GM18505 (cell line): ENCODE measurements at regions not wholly inside any gene's neighbourhood (a gene's known extent, or its start where the extent isn't known, plus 50 kb on each side); places are given as distances from the start of the nearest gene placed in this dataset.
"Not testable (repeated sequence)": the region's sequence is repeated elsewhere in the genome, so short reads cannot be mapped to it uniquely, and the experiment has no call there.

ENCODE experiments used
- ATAC-seq: cut with Tn5 transposase; IDR thresholded peaks from one replicate; pipeline ENCODE4 v1.9.1; 2021; ENCODE audit not compliant: unreplicated experiment
- POLR2A ChIP-seq: IDR thresholded peaks from 4 replicates; pipeline ENCODE4 v1.6.1; 2011; ENCODE audit warnings: borderline replicate concordance; ENCODE audit not compliant: insufficient read depth, insufficient read length; ENCODE audit errors: extremely low read depth

DNA sequence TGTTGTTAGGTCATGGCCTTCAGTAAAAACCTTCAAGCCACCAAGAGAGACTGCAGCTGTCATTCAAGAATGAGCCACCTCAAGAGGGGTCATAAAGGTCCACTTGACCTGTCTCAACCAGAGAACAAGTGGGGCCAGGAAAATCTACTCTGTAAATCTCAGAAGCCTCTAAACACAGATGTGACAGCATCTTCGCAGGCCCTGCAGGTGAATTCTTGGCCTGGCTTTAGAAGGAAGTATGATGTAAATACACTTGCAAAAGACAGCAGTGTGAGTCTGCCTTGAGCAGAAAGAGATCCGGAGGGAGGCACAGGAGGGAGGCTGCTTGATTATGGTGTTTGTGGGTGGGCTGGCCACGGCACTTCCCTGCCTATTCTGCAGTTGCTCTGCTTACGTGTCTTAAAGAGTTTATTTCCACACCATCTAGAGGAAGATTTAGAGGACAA is 1082.9 kb downstream of the UQCRFS1 start:
- no peak for TF ChIP-seq POLR2A
- no peak for ATAC-seq

DNA sequence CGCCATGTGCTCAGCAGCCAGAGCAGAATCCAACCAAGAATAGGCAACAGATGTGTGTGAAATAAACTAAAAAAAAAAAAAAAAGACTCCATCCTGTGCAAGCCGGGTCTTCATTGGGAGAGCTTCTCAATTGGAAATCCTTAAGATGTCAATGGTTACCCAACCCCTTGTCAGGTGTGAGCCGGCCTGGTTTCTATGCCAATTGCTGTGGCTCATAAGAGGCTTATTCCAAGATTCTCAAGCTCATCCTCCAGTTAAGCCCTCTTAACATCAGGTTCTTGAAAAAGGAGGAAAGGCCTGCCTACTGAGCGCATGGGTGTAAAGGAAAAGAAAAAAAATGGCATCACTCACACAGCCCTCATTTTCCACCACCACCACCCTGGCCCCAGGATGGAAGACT is 1084.6 kb downstream of the UQCRFS1 start:
- TF ChIP-seq POLR2A: no peak

DNA sequence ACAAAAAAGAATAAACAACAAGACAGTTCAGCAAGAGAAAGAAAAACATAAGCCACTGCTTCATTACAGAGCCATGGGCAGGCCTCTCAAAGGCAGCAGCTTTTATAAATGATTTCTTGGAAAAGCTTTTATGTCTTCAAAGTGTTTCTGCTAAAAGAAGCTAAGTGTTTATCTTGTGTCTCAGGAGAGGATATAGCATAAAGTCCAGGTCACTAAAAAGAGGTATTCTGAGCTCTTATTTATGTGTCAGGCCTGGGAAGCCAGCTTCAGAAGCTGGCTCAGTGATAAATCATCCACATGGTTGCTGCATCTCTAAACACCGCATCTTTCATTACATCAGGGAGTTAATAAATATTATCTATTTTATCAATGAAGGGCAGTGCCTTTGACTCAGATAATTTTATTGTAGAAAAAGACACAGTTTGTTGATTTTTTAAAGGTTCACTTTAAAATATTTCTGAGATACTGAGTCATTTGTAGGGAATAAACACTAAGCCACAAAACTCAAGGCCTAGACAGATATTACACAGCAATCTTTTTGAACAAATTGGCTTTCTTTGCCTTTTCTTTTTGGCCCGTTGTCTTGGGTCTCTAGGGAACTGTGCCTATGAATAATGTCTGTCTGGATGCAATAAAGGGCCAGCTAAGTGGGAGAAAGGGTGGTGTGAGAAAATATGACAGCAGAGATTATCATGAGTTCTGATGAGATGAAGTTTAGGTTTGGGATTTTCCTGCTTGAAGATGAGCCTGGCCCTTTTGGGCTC is 1086.6 kb downstream of the UQCRFS1 start:
- no peak for ATAC-seq
- TF ChIP-seq POLR2A: no peak

More for the DNA sequence above, 1084.6 kb downstream of the UQCRFS1 start:
- no peak for ATAC-seq

GRCh38 chr19:28122734-28123133 is 1090.2 kb downstream of the UQCRFS1 start:
- TF ChIP-seq POLR2A: no peak
- no peak for ATAC-seq

DNA sequence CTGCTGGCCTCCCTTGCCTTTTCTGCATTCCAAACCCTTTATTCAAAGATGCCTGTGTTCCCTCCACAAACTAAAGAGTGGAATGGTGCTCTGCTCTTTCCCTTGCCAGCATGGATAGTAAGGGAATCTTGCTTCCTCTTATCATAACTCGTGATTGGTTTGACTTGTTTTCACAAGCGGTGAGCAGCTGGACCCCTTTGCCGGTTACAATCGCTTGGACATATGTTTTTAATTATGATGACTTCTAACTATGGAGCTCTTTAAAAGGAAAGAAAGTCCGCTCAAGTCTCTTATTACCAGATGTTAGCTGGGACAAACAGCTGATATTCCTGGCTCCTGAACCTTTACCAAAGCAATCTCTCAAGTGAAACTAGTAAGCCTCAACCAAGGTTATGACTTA is 1094.7 kb downstream of the UQCRFS1 start:
- ATAC-seq: no peak
- no peak for TF ChIP-seq POLR2A

DNA sequence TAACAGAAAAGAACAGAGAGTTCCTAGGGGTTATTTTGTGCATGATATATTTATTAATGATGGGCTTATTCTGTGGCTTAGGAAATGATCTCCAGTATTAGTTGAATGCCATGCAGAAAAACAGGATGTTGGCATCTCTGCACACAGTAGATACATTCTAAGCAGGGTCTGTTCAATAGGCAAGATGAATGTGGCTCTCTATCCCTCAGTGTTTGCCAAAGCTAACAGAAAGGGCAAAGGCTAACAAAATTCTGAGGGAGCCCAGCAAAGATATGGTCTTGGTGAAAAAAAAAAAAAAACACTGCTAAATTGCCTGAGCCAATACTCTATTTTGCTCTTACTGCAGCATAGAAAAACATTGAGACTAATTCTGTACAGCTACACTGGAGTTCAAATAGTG is 1095.8 kb downstream of the UQCRFS1 start:
- ATAC-seq: no peak
- TF ChIP-seq POLR2A: no peak

DNA sequence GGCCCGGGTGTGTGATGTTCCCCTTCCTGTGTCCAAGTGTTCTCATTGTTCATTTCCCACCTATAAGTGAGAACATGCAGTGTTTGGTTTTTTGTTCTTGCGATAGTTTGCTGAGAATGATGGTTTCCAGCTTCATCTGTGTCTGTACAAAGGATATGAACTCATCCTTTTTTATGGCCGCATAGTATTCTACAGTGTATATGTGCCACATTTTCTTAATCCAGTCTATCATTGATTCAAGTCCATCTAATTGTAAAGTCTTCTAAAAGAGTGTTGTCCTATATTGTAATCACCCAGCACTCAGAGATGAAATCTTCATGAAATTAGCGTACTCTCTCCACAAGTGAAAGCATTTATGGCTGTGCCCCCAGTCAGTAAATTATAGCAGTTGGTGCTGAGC is 1096.6 kb downstream of the UQCRFS1 start:
- not testable (repeated sequence) for ATAC-seq

- no peak for TF ChIP-seq POLR2A
- no peak for ATAC-seq
These were observed 1109.0 kb downstream of the UQCRFS1 start for GRCh38 chr19:28103921-28104320.

GRCh38 chr19:28084659-28085157 is 1128.2 kb downstream of the UQCRFS1 start:
- not testable (repeated sequence) for ATAC-seq

DNA sequence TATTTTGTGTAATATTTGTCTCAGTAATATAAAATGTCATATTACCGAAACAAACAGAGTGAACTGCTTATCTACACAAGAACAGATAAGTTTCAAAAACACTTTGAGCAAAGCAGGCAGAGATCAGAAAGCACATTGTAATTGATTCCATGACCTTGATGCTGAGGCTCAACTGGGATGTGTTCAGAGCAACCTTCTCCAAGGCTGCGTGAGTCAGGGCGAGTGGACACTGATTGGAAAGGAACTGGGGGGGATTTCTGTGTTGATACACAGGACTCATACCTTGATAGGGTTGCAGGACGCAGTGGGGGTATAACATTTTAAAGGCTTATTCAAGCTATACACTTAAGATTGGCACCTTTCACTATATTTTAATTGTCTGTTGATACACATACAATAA is 1136.3 kb downstream of the UQCRFS1 start:
- TF ChIP-seq POLR2A: no peak
- no peak for ATAC-seq

GRCh38 chr19:28075229-28075628 is 1137.7 kb downstream of the UQCRFS1 start:
- ATAC-seq: no peak
- no peak for TF ChIP-seq POLR2A

- no peak for ATAC-seq
These were observed 1138.2 kb downstream of the UQCRFS1 start for GRCh38 chr19:28074773-28075172.

DNA sequence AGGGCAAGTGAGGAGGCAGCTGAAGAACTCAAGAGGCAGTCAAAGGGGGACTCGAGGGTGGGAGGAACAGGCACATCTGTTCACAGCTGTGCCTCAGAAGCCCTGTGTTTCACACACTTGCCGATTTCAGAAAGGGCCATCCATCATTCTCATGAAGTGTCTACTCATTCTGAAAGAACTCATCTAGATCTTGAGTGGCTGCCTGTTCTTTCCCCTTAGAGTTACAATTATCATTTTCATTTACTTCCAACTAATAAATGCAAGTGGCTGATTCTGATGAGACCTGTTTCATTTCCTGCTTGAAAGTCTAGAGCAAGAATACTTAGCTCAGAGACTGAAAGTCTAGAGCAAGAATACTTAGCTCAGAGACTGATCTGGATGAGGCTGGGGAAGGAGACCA is 1145.1 kb downstream of the UQCRFS1 start:
- ATAC-seq: no peak
- TF ChIP-seq POLR2A: no peak

More at GRCh38 chr19:28074773-28075172, 1138.2 kb downstream of the UQCRFS1 start:
- no peak for TF ChIP-seq POLR2A

- no peak for ATAC-seq
- TF ChIP-seq POLR2A: no peak
These were observed 1146.0 kb downstream of the UQCRFS1 start for GRCh38 chr19:28066988-28067387.

- no peak for ATAC-seq
- TF ChIP-seq POLR2A: no peak
These were observed 1146.8 kb downstream of the UQCRFS1 start for GRCh38 chr19:28066161-28066560.
